GM19239 (cell line): ENCODE measurements at regions not wholly inside any gene's neighbourhood (a gene's known extent, or its start where the extent isn't known, plus 50 kb on each side); places are given as distances from the start of the nearest gene placed in this dataset.
"Not testable (repeated sequence)": the region's sequence is repeated elsewhere in the genome, so short reads cannot be mapped to it uniquely, and the experiment has no call there.

ENCODE experiments used
- DNase-seq: peaks from one replicate; pipeline ENCODE4 v3.0.0; 2011; ENCODE audit warnings: low spot score; ENCODE audit not compliant: insufficient read length
- FAIRE-seq: peaks from 2 replicates; lab custom pipeline; 2011; peaks lifted over from hg19 to GRCh38; lab: Jason Lieb, UNC

DNA sequence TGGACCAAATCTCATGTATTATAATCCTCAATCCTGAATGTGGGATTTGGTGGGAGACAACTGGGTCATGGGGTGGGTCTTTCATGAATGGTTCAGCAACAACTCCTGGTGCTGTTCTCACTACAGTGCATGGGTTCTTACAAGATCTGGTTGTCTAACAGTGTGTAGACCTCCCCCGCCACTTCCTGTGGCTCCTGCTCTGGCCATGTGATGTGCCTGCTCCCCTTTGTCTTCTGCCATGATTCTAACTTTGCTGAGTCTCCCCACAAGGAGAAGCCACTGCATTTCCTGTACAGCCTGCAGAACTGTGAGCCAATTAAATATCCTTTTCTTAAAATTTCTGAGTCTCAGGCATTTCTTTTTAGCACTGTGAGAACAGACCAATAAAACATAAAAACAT lies 557.5 kb downstream of the GOLGA6L6 start:
- FAIRE-seq: no peak
- DNase-seq: no peak

DNA sequence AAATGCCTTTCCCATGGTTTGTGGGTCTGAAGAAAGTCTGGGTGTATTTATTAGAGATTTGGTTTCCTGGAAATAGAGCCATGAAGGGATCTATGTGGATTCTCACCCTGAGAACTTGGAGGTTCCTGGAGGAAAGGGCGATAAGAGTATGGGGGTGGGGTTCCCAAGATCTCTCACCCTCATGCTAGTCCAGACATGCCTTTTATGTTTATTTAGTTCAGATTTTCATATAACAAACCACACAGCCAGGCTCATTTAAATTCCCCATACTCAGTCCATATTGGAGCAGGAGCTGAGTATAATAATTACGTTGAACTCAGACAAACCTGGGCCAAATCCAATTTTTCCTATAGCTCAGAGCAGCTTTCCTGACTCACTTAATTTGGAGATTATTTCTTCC lies 566.6 kb downstream of the GOLGA6L6 start:
- DNase-seq (no peak), FAIRE-seq (no peak)

DNA sequence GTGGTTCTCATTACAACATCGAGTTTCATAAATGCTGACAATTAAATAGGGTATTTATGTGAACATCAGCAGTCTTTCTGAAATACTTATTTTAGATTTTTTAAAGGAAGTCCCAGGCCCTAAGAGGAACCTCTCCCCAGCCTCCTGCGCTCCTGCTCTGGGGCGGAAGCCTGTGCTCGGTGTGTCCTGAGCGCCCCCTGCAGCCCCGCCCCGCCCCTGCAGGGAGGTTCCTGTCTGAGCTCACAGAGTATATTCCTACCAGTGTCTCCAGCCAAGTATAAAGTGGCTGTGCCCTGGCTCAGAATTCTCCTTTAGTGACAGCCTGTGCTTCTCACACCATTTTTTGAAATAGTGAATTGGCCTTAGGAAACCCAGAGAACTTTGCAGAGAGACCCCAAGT lies 567.9 kb downstream of the GOLGA6L6 start:
- DNase-seq: no peak
- no peak for FAIRE-seq

DNA sequence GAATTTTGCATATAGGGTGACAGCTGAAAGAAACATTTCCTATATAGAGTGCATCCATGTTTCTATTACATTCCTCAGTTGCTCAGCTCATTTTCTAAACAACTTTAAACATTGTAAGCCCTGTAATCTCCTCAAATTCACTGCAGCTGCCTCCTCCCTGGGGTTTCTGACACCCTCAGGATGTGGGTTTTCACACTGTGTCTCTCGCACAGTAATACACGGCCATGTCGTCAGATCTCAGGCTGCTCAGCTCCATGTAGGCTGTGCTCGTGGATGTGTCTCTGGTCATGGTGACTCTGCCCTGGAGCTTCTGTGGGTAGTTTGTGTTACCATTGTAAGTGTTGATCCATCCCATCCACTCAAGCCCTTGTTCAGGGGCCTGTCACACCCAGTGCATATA lies 569.0 kb downstream of the GOLGA6L6 start:
- not testable (repeated sequence) for DNase-seq, FAIRE-seq

DNA sequence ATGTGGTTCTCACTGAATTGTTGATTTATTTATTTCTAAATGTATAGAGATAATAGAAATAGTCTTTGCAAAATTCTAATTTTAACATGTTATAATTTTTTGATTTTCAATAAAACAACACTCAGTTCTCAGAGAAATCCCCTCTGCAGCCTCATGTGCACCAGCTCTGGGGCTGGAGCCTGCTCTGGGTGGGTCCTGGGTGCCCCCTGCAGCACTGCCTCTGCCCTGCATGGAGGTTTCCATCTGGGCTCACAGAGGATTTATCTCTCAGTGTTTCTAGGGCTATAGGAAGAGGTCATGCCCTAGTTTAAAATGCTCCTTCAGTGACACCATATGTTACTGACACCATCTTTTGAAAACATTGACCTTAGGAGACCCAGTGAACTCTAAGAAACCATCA lies 576.0 kb downstream of the GOLGA6L6 start:
- not testable (repeated sequence) for FAIRE-seq

DNA sequence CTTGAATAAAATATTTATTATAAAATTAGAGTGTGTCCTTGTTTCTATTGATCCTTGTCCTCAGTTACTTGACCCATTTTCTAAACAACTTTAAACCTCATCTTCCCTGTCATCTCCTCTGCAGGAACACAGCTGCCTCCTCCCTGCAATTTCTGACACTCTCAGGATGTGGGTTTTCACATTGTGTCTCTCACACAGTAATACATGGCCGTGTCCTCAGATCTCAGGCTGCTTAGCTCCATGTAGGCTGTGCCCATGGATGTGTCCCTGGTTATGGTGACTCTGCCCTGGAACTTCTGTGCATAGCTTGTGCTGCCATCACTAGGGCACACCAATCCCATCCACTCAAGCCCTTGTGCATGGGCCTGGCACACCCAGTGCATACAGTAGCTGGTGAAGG lies 577.1 kb downstream of the GOLGA6L6 start:
- not testable (repeated sequence) for DNase-seq, FAIRE-seq

More for the DNA sequence above, 576.0 kb downstream of the GOLGA6L6 start:
- DNase-seq: not testable (repeated sequence)

DNA sequence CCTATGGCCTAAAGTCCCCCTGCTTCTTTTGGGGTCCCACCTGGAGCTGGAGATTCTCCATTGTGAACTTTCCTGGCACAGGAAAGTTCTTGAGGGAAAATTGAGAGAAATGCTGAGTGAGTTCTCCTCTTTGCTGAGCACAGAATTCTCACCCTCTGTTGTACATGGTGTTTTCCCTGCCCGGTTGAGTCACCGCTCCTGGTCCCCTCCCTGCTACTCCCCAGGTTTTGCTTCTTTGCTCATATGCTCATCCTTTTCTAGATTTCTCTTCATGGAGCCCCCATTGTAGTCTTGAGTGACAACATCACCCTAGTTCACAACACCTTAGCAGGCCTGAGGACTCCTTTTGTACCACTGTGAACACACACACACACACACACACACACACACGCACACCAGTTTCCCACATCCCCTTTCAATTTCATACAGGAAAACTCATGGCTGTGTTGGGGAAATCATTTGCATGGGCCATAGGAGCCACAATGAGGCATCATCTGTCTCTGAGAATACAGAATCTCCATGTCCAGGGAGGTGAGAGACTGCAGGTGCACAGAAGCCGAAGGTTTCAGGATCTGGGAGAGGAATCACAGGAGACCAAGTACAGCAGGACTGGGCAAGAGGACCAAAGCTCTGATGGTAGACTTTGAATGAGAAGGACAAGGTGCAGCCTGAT lies 585.3 kb downstream of the GOLGA6L6 start:
- no peak for FAIRE-seq
- DNase-seq: no peak

DNA sequence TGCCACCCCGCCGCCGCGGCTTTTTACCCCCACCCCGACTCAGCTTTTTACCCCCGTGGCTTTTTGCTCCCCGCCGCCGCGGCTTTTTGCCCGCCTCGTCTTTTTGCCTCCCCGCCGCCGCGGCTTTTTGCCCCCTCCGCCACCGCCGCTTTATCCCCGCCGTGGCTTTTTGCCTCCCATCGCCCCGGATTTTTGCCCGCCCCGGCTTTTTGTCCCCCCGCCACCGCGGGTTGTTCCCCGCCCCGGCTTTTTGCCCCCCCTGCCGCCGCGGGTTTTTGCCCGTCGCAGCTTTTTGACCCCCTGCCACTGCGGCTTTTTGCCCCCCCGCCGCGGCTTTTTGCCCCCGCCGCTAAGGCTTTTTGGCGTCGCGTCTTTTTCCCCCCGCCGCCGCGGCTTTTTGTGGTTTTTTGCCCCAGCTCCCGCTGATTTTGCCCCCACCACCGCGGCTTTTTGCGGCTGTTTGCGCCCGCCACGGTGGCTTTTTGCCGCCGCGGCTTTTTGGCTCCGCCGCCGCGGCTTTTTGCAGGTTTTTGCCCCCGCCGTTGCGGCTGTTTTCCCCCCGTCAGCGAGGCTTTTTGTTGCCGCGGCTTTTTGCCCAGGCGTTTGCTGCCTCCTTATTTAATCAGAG lies 597.2 kb downstream of the GOLGA6L6 start:
- DNase-seq (no peak), FAIRE-seq (no peak)

DNA sequence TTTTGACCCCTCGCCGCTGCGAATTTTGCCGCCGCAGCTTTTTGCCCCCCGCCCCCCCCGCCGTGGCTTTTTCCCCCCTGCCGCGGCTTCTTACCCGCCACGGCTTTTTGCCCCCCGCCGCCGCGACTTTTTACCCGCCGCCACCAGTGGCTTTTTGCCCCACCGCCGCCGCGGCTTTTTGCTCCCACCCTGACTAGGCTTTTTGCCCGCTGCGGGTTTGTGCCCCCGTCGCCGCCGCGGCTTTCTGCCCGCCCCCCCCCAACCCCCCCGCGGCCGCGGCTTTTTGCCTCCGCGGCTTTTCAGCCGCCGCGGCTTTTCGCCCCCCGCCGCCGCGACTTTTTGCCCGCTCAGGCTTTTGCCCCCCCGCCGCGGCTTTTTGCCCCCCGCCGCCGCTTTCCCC lies 598.1 kb downstream of the GOLGA6L6 start:
- FAIRE-seq: no peak
- DNase-seq: no peak

DNA sequence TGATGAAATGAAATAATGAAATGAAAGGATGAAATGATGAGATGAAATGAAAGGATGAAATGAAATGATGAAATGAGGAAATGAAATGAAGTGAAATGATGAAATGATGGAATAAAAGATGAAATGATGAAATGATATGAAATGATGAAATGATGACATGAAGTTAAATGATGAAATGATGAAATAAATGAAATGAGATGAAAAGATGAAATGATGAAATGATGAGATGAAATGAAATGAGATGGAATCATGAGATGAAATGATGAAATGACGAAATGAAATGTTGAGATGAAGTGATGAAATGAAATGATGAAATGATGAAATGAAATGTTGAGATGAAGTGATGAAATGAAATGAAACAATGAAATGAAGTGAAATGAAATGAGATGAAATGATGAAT lies 638.3 kb downstream of the GOLGA6L6 start:
- FAIRE-seq, DNase-seq: not testable (repeated sequence)

DNA sequence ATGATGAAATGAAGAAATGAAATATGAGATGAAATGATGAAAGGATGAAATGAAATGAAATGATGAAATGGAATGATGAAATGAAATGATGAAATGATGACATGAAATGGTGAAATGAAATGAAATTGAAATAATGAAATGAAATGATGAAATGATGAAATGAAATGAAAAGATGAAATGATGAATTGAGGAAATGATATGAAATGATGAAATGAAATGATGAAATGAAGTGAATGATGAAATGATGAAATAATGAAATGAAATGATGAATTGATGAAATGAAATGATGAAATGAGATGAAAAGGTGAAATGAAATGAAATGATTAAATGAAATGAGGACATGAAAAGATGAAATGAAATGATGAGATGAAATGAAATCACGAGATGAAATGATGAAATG lies 639.2 kb downstream of the GOLGA6L6 start:
- FAIRE-seq, DNase-seq: not testable (repeated sequence)

DNA sequence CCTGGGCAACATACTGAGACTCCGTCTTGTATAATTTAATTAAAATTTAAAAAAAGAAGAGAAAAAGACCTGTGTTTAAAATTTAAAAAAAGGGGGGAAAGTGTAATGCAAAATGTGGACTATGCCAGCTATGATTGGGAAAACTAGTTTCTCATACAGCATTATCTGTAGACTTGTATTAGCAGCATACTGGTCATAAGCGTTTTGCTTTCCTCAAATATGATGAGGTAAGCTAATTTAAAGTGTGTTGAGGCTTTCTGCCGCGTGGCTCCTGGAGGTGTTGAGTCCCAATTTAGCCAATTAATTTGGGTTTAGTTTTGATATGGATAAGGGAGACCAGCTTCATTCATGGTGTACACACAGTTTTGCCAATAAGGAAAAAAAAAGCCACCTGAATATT lies 640.2 kb downstream of the GOLGA6L6 start:
- not testable (repeated sequence) for FAIRE-seq, DNase-seq

DNA sequence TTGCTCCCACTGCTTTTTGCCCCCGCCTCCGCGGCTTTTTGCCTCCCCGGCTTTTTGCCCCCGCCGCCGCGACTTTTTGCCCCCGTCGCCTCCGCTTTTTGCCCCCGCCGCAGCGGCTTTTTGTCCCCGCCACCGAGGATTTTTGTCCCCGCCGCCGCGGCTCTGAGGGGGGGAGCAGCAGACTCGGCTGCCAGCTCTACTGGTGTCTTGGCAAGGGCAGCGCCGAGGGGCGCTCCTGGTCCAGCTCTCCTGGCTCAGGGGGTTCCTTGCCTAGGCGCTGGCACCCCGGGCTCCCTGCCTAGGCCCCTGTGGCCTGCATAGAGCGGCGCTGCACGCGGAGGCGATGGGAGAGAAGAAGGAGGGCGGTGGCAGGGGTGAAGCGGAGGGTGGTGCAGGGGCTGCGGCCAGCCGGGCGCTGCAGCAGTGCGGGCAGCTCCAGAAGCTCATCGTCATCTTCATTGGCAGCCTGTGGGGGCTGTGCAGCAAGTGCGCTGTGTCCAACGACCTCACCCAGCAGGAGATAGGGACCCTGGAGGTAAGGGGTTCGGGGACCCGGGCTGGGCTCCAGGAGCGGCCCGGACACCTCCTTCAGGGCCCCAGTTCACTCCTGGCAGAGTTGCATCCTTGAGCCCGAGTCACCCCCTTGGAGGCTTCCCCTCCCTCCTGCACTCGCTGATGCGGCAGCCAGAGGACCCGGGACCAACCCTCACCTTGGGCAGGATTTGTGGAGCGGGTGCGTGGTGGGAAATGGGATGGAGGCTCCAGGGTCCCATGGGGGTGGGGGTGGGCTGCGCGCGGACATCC lies 642.4 kb downstream of the GOLGA6L6 start:
- FAIRE-seq (no peak), DNase-seq (no peak)

DNA sequence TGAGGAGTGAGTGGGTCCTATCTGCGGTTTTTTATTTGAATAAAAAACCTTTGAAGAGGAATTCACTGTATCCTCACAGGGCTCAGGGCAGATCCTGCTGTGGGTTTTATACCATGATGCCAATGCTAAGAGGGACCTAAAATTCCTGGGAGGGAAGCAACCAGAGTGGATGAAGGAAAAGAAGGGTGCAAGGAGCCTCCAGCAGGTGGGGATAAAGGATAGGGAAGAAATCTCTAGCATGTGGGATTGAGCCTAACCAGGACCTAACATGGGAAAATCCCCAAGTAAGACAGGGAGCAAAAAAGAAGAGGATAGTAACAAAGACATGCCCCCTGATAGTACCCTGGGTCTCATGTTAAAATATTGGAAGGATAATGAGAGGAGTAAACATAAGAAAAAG lies 652.8 kb downstream of the GOLGA6L6 start:
- DNase-seq, FAIRE-seq: not testable (repeated sequence)

DNA sequence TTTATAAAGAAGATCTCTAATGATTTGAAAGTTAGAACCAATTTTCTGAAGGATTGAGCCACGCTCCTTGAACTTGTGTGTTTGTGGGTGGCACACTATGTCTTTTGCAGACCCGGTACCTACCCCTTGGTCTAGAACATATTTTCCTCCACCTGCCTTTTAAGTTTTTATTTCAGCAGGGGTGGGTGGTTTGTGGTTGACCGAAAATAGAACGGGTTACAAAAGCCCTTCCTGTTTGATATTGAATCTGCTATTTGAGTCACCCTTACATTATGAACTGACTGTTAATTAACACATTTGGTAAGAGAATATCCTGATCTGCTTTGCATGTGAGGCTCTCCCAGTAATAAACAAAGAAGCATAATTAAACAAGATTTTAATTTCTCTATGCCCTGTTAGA lies 697.5 kb downstream of the GOLGA6L6 start:
- not testable (repeated sequence) for DNase-seq, FAIRE-seq
